Smooth muscle cell of the brain vasculature (primary cell): ENCODE measurements at regions not wholly inside any gene's neighbourhood (a gene's known extent, or its start where the extent isn't known, plus 50 kb on each side); places are given as distances from the start of the nearest gene placed in this dataset.

Source experiments
- DNase-seq: peaks from one replicate; pipeline ENCODE4 v3.0.0-alpha.2; 2012; ENCODE audit warnings: low read depth, low spot score

GRCh38 chr11:109796253-109796652 lies 296.9 kb upstream of the ZC3H12C start:
- no peak for DNase-seq

DNA sequence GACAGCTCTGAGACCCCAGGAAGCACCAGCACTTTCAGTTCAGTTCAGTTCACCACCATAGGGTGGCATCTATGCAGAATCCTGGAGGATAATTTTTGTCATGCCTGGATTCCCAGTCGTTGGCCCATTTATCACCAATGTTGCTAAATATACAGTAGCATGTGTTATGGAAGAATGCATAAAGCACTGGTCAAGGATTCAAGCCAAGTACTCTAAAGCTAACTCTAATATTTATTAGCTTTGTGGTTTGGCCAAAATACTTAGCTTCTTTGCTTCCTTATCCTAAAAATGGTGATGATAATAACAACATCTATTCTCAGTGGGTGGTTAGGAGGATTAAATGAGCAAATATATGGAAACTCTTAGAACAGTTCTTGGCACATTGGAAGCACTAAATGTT lies 294.7 kb upstream of the ZC3H12C start:
- no peak for DNase-seq

- DNase-seq: no peak
Measured at GRCh38 chr11:109799604-109800003, 293.6 kb upstream of the ZC3H12C start.

GRCh38 chr11:109804911-109805310 lies 288.3 kb upstream of the ZC3H12C start:
- no peak for DNase-seq

- no peak for DNase-seq
Measured at GRCh38 chr11:109806205-109806604, 287.0 kb upstream of the ZC3H12C start.

GRCh38 chr11:109808569-109808968 lies 284.6 kb upstream of the ZC3H12C start:
- DNase-seq: no peak

DNA sequence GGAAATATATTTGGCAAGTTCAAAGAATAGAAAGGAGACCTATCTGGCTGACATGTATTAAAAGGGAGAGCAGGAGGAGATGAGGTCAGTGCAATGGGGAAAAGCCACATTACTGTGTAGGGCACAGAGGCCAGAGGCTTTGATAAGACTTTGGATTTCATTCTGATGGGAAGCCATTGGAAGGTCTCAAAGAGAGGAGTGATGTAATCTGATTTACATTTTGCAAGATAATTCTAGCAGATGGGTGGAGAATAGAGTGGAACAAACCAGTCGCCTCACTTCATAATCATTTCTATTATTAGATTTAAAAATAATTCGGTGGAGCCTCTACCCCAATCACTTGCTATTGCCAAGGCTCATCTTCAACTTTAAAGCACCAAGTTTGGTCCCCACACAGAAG lies 278.4 kb upstream of the ZC3H12C start:
- no peak for DNase-seq

GRCh38 chr11:109815500-109816150 lies 277.6 kb upstream of the ZC3H12C start:
- no peak for DNase-seq

DNA sequence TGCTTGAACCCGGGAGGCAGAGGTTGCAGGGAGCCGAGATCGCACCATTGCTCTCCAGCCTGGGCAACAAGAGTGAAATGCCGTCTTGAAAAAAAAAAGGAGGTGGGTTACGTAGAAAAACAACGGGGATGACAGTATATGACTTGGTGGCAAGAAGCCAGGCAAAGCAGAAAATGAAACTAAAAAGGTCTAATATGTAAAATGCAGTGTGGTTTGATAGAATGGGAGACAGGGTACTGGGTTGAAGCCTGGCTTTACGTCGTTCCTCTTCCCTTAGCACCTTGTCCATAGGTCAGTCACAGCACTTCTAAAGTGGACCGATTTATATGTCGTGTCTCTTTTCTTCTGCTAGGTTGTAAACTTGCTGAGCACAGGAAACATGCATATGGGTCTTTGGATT lies 274.9 kb upstream of the ZC3H12C start:
- DNase-seq: no peak

GRCh38 chr11:109819410-109819809 lies 273.8 kb upstream of the ZC3H12C start:
- DNase-seq: no peak

DNA sequence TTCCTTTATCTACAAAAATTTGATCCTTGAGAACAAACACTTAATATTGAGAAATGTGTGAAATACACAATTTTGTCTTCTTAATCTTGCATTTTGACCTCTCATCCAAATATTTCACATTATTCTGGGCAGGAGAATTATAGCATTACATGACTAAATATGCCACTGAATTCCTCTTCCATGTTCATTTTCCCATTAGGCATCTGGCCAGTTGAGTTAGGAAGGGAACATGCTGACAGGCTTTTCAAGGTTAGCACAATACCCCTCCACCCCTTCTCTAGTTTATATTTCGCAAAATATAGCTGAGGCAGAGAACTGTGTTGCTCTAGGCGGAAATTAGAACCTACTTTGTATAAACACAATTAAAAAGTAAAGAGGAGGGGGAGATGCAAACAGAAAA lies 271.7 kb upstream of the ZC3H12C start:
- DNase-seq: no peak

- DNase-seq: no peak
Measured at GRCh38 chr11:109822436-109823102, 270.6 kb upstream of the ZC3H12C start.

- DNase-seq: no peak
Measured at GRCh38 chr11:109828387-109828786, 264.8 kb upstream of the ZC3H12C start.

DNA sequence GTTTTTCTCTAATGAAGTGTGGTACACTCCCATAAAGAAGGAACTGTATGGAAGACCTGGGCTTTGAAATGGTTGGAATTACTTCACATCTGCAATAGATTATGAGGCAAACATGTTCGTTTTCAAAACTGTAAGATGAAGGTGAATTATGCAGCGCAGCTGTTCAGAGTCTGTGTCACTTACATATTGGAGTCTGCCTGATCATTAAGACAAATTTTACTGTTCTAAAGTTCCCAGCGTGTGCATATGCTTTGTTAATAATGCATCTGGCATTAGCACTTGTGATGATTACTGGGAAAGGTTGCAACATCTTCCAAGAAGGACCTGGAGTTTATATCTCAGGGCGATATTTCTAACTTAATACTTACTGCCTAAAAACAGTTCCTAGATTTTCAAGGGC lies 255.2 kb upstream of the ZC3H12C start:
- DNase-seq: no peak

- DNase-seq: no peak
Measured at GRCh38 chr11:109845437-109845836, 247.8 kb upstream of the ZC3H12C start.

- DNase-seq: no peak
Measured at GRCh38 chr11:109847621-109848020, 245.6 kb upstream of the ZC3H12C start.

- no peak for DNase-seq
Measured at GRCh38 chr11:109849051-109849450, 244.1 kb upstream of the ZC3H12C start.

- DNase-seq: no peak
Measured at GRCh38 chr11:109849946-109850345, 243.2 kb upstream of the ZC3H12C start.

DNA sequence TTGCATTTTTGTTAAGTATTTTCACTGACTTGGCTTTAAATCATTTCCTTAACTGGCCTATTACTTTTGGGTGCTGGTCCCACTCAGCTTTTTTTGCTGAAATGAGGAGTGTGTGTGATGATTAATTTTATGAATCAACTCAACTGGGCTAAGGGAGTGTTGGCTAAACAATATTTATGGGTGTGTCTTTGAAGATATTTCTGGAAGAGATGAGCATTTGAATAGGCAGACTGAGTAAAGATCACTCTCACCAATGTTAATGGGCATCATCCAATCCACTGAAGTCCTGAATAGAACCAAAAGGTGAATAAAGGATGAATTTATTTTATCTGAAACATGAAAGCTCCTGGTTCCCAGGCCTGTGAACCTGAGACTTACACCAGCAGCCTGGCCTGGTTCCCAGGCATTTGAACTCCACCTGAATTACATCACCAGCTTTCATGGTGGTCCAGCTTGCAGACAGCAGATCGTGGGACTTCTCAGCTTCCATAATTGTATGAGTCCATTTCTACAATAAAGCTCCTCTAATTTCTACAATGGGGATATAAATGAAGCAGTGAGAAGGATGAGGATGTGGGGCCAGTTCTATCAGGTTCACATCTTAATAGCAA lies 241.3 kb upstream of the ZC3H12C start:
- DNase-seq: no peak

GRCh38 chr11:109853156-109853776 lies 239.9 kb upstream of the ZC3H12C start:
- DNase-seq: peak; percentile 70

DNA sequence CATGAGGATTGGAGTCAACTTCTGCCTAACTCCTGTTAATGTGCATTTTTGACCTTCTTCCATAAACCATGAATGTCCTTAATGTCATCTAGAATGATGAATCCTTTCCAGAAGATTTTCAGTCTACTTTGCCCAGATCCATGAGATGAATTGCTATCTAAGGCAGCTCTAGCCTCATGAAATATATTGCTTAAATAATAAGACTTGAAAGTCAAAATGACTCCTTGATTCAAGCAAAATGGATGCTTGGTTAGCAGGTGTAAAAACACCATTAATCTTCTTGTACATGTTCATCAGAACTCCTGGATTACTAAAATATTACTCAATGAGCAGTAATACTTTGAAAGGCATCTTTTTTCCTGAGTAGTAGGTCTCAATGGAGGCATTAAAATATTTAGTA lies 238.5 kb upstream of the ZC3H12C start:
- no peak for DNase-seq

GRCh38 chr11:109856928-109857327 lies 236.3 kb upstream of the ZC3H12C start:
- DNase-seq: no peak

GRCh38 chr11:109857637-109858036 lies 235.6 kb upstream of the ZC3H12C start:
- DNase-seq: no peak
